CD14-positive monocyte (primary cell): ENCODE measurements at regions not wholly inside any gene's neighbourhood (a gene's known extent, or its start where the extent isn't known, plus 50 kb on each side); places are given as distances from the start of the nearest gene placed in this dataset.

Experiments used
- DNase-seq, 3 donors: peaks; one replicate each; pipeline ENCODE4 v3.0.0-alpha.2; 2011 to 2022
- H2AFZ ChIP-seq: 2 replicates; pipeline ENCODE4 v1.6.0; 2012; ENCODE audit warnings: mild to moderate bottlenecking, low read depth, low read length, inconsistent platforms; ENCODE audit not compliant: insufficient read depth, poor library complexity, severe bottlenecking
- H3K27ac ChIP-seq, 2 donors: 1 replicate in 1 of 2; 2 replicates in 1 of 2; pipeline ENCODE4 v1.5.1; 2012 to 2013; ENCODE audit warnings: low read length in 2 of 2, control low read depth in 1 of 2, inconsistent platforms in 1 of 2, low read depth in 1 of 2, mild to moderate bottlenecking in 1 of 2
- H3K27me3 ChIP-seq, 2 donors: one replicate each; pipeline versions ENCODE4 v1.6.0 to v1.6.1; 2011 to 2013; ENCODE audit warnings: low read length in 2 of 2; ENCODE audit not compliant: control insufficient read depth in 2 of 2, insufficient read depth in 2 of 2
- H3K36me3 ChIP-seq, 2 donors: replicated peaks in 1 of 2; 1 replicate in 1 of 2; 2 replicates in 1 of 2; pipeline versions ENCODE4 v1.5.1 to v1.6.1; 2012 to 2013; ENCODE audit warnings: low read length in 2 of 2, control low read depth in 1 of 2, inconsistent platforms in 1 of 2, mild to moderate bottlenecking in 1 of 2; ENCODE audit not compliant: insufficient read depth in 2 of 2, control insufficient read depth in 1 of 2
- H3K4me1 ChIP-seq, 2 donors: 1 replicate in 1 of 2; 2 replicates in 1 of 2; pipeline versions ENCODE4 v1.5.1 to v1.6.1; 2012 to 2013; ENCODE audit warnings: low read length in 2 of 2, control low read depth in 1 of 2, inconsistent platforms in 1 of 2, mild to moderate bottlenecking in 1 of 2, moderate library complexity in 1 of 2; ENCODE audit not compliant: insufficient read depth in 2 of 2, control insufficient read depth in 1 of 2
- H3K4me2 ChIP-seq: replicated peaks from 2 replicates; pipeline ENCODE3; 2012; ENCODE audit warnings: low read length, moderate library complexity, mild to moderate bottlenecking; ENCODE audit not compliant: poor library complexity, severe bottlenecking; ENCODE audit errors: extremely low read depth
- H3K4me3 ChIP-seq, 3 experiments: fragments of 200-600 bp in 1 of 3; sonication (generic) in 1 of 3; replicated peaks in 1 of 3; 1 replicate in 2 of 3; 2 replicates in 1 of 3; pipeline ENCODE4 v1.5.1; 2011 to 2013; ENCODE audit warnings: low read length in 3 of 3, mild to moderate bottlenecking in 3 of 3, control low read depth in 2 of 3, low read depth in 2 of 3, inconsistent platforms in 1 of 3, moderate library complexity in 1 of 3
- H3K79me2 ChIP-seq: 2 replicates; pipeline ENCODE4 v1.6.0; 2012; ENCODE audit warnings: mild to moderate bottlenecking, control low read depth, inconsistent platforms, low read length, moderate library complexity; ENCODE audit not compliant: insufficient read depth
- H3K9ac ChIP-seq: 2 replicates; pipeline ENCODE4 v1.6.0; 2017; ENCODE audit warnings: low read length, mild to moderate bottlenecking; ENCODE audit not compliant: insufficient read depth, poor library complexity, severe bottlenecking
- H3K9me3 ChIP-seq, 2 donors: replicated peaks in 1 of 2; 1 replicate in 1 of 2; 2 replicates in 1 of 2; pipeline versions ENCODE4 v1.5.1 to v1.6.1; 2012 to 2013; ENCODE audit warnings: low read length in 2 of 2, control low read depth in 1 of 2; ENCODE audit not compliant: control insufficient read depth in 1 of 2, insufficient read depth in 1 of 2
- H4K20me1 ChIP-seq: 2 replicates; pipeline ENCODE4 v1.6.0; 2012; ENCODE audit warnings: mild to moderate bottlenecking, low read length, control low read depth, moderate library complexity; ENCODE audit not compliant: insufficient read depth
- H3K27ac Mint-ChIP-seq, 7 donors: one replicate each; pipeline ENCODE4 v1.8.0; 2020; ENCODE audit warnings: mild to moderate bottlenecking in 7 of 7, mixed read lengths in 7 of 7, moderate library complexity in 6 of 7, inconsistent platforms in 2 of 7
- H3K27me3 Mint-ChIP-seq, 3 donors: one replicate each; pipeline ENCODE4 v1.8.0; 2021 to 2022; ENCODE audit warnings: low read depth in 3 of 3, mild to moderate bottlenecking in 3 of 3, mixed read lengths in 3 of 3, moderate library complexity in 3 of 3, inconsistent platforms in 1 of 3
- H3K36me3 Mint-ChIP-seq, 2 donors: one replicate each; pipeline ENCODE4 v1.8.0; 2020; ENCODE audit warnings: mixed read lengths in 2 of 2, inconsistent platforms in 1 of 2, mild to moderate bottlenecking in 1 of 2
- H3K4me1 Mint-ChIP-seq: one replicate; pipeline ENCODE4 v1.8.0; 2020; ENCODE audit warnings: mild to moderate bottlenecking, mixed read lengths
- H3K4me3 Mint-ChIP-seq, 2 donors: one replicate each; pipeline ENCODE4 v1.8.0; 2020; ENCODE audit warnings: mild to moderate bottlenecking in 2 of 2, mixed read lengths in 2 of 2, moderate library complexity in 1 of 2
- H3K9me3 Mint-ChIP-seq, 7 donors: one replicate each; pipeline ENCODE4 v1.8.0; 2020 to 2022; ENCODE audit warnings: mixed read lengths in 7 of 7, mild to moderate bottlenecking in 6 of 7, moderate library complexity in 6 of 7, inconsistent platforms in 2 of 7
- CTCF ChIP-seq: fragments of 200-600 bp; IDR thresholded peaks from one replicate; pipeline ENCODE4 v1.8.0; 2022; ENCODE audit warnings: antibody characterized with exemption, mild to moderate bottlenecking
- WGBS: methylation state at CpG from one replicate; pipeline ENCODE4 v1.1.5; 2013; ENCODE audit warnings: missing lambda C conversion rate; ENCODE audit not compliant: insufficient coverage; 5-methylcytosine and 5-hydroxymethylcytosine counted together
- intact Hi-C, 2 donors: fragments of 100-400 bp; cut with micrococcal nuclease; formaldehyde crosslinking; loops; one replicate each; pipeline versions ENCODE4 v1.15.0 to v1.15.1; 2023

- no peak for DNase-seq
- Histone ChIP-seq H3K27ac (no peak overlapping the region), H3K9ac (no peak overlapping the region), H2AFZ (no peak overlapping the region), H4K20me1 (no peaks in the 10 kb centered on the region), H3K4me3 (no peak overlapping the region), H3K79me2 (no peaks in the 10 kb centered on the region), H3K27me3 (no peaks in the 10 kb centered on the region), H3K4me1 (peaks cover 43 to 58% of the 10 kb centered on the region in 2 donors), H3K4me2 (no peak overlapping the region), H3K36me3 (no peaks in the 10 kb centered on the region), H3K9me3 (peaks cover 7 to 11% of the 10 kb centered on the region in 2 donors)
- Mint-ChIP-seq H3K4me1 (peaks cover 52% of the 10 kb centered on the region), H3K27me3 (peaks cover 2 to 4% (median 2%) of the 10 kb centered on the region in 3 donors), H3K9me3 (peaks cover 7 to 17% (median 12%) of the 10 kb centered on the region in 7 donors), H3K36me3 (peaks cover 3 to 6% of the 10 kb centered on the region in 2 donors), H3K27ac (no peak overlapping the region), H3K4me3 (no peak overlapping the region)
- intact Hi-C loops: loop anchor here (5.0 kb wide), 3 partner anchors 37 to 72 kb away; no protein-coding TSS in a partner anchor
- no CpG with 5 or more reads among the region's 3 CpGs for WGBS
- TF ChIP-seq CTCF: no peak
Observed at GRCh38 chr20:23228912-23229311, 121.7 kb upstream of the NXT1 start.

DNA sequence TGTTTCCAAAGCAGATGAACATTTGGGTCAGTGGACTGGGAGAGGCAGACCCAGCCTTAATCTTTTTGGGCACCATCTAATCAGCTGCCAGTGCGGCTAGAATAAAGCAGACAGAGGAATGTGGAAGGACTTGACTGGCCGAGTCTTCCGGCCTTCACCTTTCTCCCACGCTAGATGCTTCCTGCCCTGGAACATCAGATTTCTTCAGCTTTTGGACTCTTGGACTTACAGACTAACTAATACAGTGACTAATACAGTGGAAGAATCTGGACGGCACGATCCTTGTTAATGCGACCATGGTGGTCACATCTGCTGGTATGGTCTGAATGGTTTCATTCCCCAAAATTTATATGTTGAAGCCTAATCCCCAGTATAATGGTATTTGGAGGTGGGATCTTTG, 122.6 kb upstream of the NXT1 start:
- WGBS: 100% methylated on average over 6 of the region's 7 CpGs
- no peak overlapping the region for H3K27ac Mint-ChIP-seq
- H3K36me3 Mint-ChIP-seq: peaks cover 7 to 10% of the 10 kb centered on the region in 2 donors
- H3K4me2 ChIP-seq: no peak overlapping the region
- no peak for TF ChIP-seq CTCF
- H3K4me1 Mint-ChIP-seq: peaks cover 49% of the 10 kb centered on the region
- no peak overlapping the region for H3K27ac ChIP-seq
- peaks cover 7 to 16% of the 10 kb centered on the region in 2 donors for H3K9me3 ChIP-seq
- no peak overlapping the region for H3K9ac ChIP-seq
- peaks cover 37 to 53% of the 10 kb centered on the region in 2 donors for H3K4me1 ChIP-seq
- H3K4me3 ChIP-seq: no peak overlapping the region
- H3K79me2 ChIP-seq: no peaks in the 10 kb centered on the region
- H3K27me3 ChIP-seq: no peaks in the 10 kb centered on the region
- H3K4me3 Mint-ChIP-seq: no peak overlapping the region
- H3K9me3 Mint-ChIP-seq: peaks cover 12 to 23% (median 16%) of the 10 kb centered on the region in 7 donors
- peaks cover 2 to 4% (median 2%) of the 10 kb centered on the region in 3 donors for H3K27me3 Mint-ChIP-seq
- no peaks in the 10 kb centered on the region for H3K36me3 ChIP-seq
- no peak overlapping the region for H2AFZ ChIP-seq
- no peaks in the 10 kb centered on the region for H4K20me1 ChIP-seq
- DNase-seq: no peak
- intact Hi-C loops: loop anchor here (5.0 kb wide), 3 partner anchors 36 to 71 kb away; no protein-coding TSS in a partner anchor
